H9 (cell line): ENCODE measurements at regions not wholly inside any gene's neighbourhood (a gene's known extent, or its start where the extent isn't known, plus 50 kb on each side); places are given as distances from the start of the nearest gene placed in this dataset.

Experiments used
- DNase-seq: peaks from one replicate; pipeline ENCODE4 v3.0.0-alpha.2; 2017
- H2AFZ ChIP-seq: one replicate; pipeline ENCODE4 v1.6.1; 2013; ENCODE audit warnings: mild to moderate bottlenecking, low read length, control low read depth, moderate library complexity
- H2AK5ac ChIP-seq: 2 replicates; pipeline ENCODE4 v1.6.1; 2013; ENCODE audit warnings: low read length, control low read depth, mixed read lengths; ENCODE audit not compliant: insufficient read length
- H2BK120ac ChIP-seq: one replicate; pipeline ENCODE4 v1.6.1; 2013; ENCODE audit warnings: low read depth, mild to moderate bottlenecking, low read length, control low read depth, inconsistent platforms; ENCODE audit not compliant: poor library complexity, severe bottlenecking
- H2BK12ac ChIP-seq: 2 replicates; pipeline ENCODE4 v1.6.1; 2013; ENCODE audit warnings: low read length, control low read depth, mixed read lengths, low read depth; ENCODE audit not compliant: insufficient read length
- H2BK15ac ChIP-seq: 2 replicates; pipeline ENCODE4 v1.6.1; 2013; ENCODE audit warnings: low read depth, low read length, control low read depth
- H2BK20ac ChIP-seq: one replicate; pipeline ENCODE4 v1.6.1; 2013; ENCODE audit warnings: low read depth, mild to moderate bottlenecking, low read length, control low read depth, inconsistent platforms; ENCODE audit not compliant: poor library complexity, severe bottlenecking
- H2BK5ac ChIP-seq: 2 replicates; pipeline ENCODE4 v1.6.1; 2013; ENCODE audit warnings: low read length, control low read depth, mixed read lengths; ENCODE audit not compliant: insufficient read length
- H3K14ac ChIP-seq: 2 replicates; pipeline ENCODE4 v1.6.1; 2013; ENCODE audit warnings: low read length, control low read depth; ENCODE audit not compliant: insufficient read depth
- H3K18ac ChIP-seq: 2 replicates; pipeline ENCODE4 v1.6.1; 2013; ENCODE audit warnings: low read depth, mild to moderate bottlenecking, mixed read lengths, low read length, control low read depth; ENCODE audit not compliant: insufficient read length
- H3K23ac ChIP-seq: 2 replicates; pipeline ENCODE4 v1.6.1; 2013; ENCODE audit warnings: low read length, control low read depth, mixed read lengths, low read depth; ENCODE audit not compliant: insufficient read length
- H3K23me2 ChIP-seq: 2 replicates; pipeline ENCODE4 v1.6.1; 2013; ENCODE audit warnings: low read depth, mild to moderate bottlenecking, mixed read lengths, low read length, control low read depth; ENCODE audit not compliant: insufficient read length, poor library complexity, severe bottlenecking
- H3K27ac ChIP-seq: 2 replicates; pipeline ENCODE4 v1.5.1; 2013; ENCODE audit warnings: low read length, control low read depth, mixed read lengths, low read depth; ENCODE audit not compliant: insufficient read length
- H3K27me3 ChIP-seq: 2 replicates; pipeline ENCODE4 v1.6.1; 2013; ENCODE audit warnings: low read length, control low read depth, inconsistent platforms; ENCODE audit not compliant: insufficient read depth
- H3K4ac ChIP-seq: 2 replicates; pipeline ENCODE4 v1.6.1; 2013; ENCODE audit warnings: low read depth, mild to moderate bottlenecking, control low read depth, inconsistent platforms, low read length, moderate library complexity
- H3K4me1 ChIP-seq: 2 replicates; pipeline ENCODE4 v1.6.1; 2013; ENCODE audit warnings: low read length, control low read depth, inconsistent platforms; ENCODE audit not compliant: insufficient read depth
- H3K4me2 ChIP-seq: 2 replicates; pipeline ENCODE4 v1.6.1; 2013; ENCODE audit warnings: low read length, control low read depth, mixed read lengths; ENCODE audit not compliant: insufficient read length, insufficient read depth
- H3K56ac ChIP-seq: 2 replicates; pipeline ENCODE4 v1.6.1; 2013; ENCODE audit warnings: low read depth, mild to moderate bottlenecking, mixed read lengths, low read length, control low read depth; ENCODE audit not compliant: insufficient read length
- H3K79me1 ChIP-seq: 2 replicates; pipeline ENCODE4 v1.6.1; 2013; ENCODE audit warnings: low read depth, mild to moderate bottlenecking, moderate library complexity, low read length, control low read depth, inconsistent platforms; ENCODE audit not compliant: insufficient read depth, poor library complexity, severe bottlenecking
- H3K79me2 ChIP-seq: 2 replicates; pipeline ENCODE4 v1.6.1; 2013; ENCODE audit warnings: low read length, control low read depth, inconsistent platforms; ENCODE audit not compliant: insufficient read depth
- H3K9ac ChIP-seq: 2 replicates; pipeline ENCODE4 v1.6.1; 2013; ENCODE audit warnings: low read length, control low read depth, mixed read lengths; ENCODE audit not compliant: insufficient read length; ENCODE audit errors: extremely low read depth
- H3K9me3 ChIP-seq: one replicate; pipeline ENCODE4 v1.6.1; 2013; ENCODE audit warnings: low read depth, low read length, inconsistent platforms; ENCODE audit not compliant: control insufficient read depth
- H3T11ph ChIP-seq: one replicate; pipeline ENCODE4 v1.6.1; 2013; ENCODE audit warnings: mild to moderate bottlenecking, low read length, control low read depth, inconsistent platforms
- H4K20me1 ChIP-seq: one replicate; pipeline ENCODE4 v1.6.1; 2013; ENCODE audit not compliant: control insufficient read depth, insufficient read length, insufficient read depth
- H4K5ac ChIP-seq: 2 replicates; pipeline ENCODE4 v1.6.1; 2013; ENCODE audit warnings: low read depth, mild to moderate bottlenecking, mixed read lengths, low read length, control low read depth; ENCODE audit not compliant: insufficient read length
- H4K8ac ChIP-seq: replicated peaks from 2 replicates; pipeline ENCODE4 v1.6.1; 2013; ENCODE audit warnings: low read length, control low read depth, mixed read lengths, low read depth; ENCODE audit not compliant: insufficient read length
- H4K91ac ChIP-seq: 2 replicates; pipeline ENCODE4 v1.6.1; 2013; ENCODE audit warnings: low read depth, mild to moderate bottlenecking, moderate library complexity, mixed read lengths, low read length, control low read depth; ENCODE audit not compliant: insufficient read length
- H3K27ac Mint-ChIP-seq, 3 experiments: 2 replicates in 2 of 3; 3 replicates in 1 of 3; pipeline ENCODE4 v1.8.0; 2020 to 2021; ENCODE audit warnings: mixed read lengths in 3 of 3, mild to moderate bottlenecking in 1 of 3, moderate library complexity in 1 of 3
- H3K27me3 Mint-ChIP-seq: 2 replicates; pipeline ENCODE4 v1.8.0; 2021; ENCODE audit warnings: low read depth, mild to moderate bottlenecking, moderate library complexity, mixed read lengths
- H3K36me3 Mint-ChIP-seq, 3 experiments: 2 replicates in 2 of 3; 3 replicates in 1 of 3; pipeline ENCODE4 v1.8.0; 2020 to 2021; ENCODE audit warnings: low read depth in 3 of 3, mixed read lengths in 3 of 3; ENCODE audit not compliant: insufficient read depth in 1 of 3
- H3K4me1 Mint-ChIP-seq, 2 experiments: 2 replicates each; pipeline ENCODE4 v1.8.0; 2020; ENCODE audit warnings: mixed read lengths in 2 of 2
- H3K4me3 Mint-ChIP-seq, 2 experiments: 2 replicates in 1 of 2; 3 replicates in 1 of 2; pipeline ENCODE4 v1.8.0; 2020 to 2021; ENCODE audit warnings: mild to moderate bottlenecking in 2 of 2, mixed read lengths in 2 of 2, moderate library complexity in 1 of 2
- H3K9me3 Mint-ChIP-seq, 2 experiments: 2 replicates in 1 of 2; 3 replicates in 1 of 2; pipeline ENCODE4 v1.8.0; 2020; ENCODE audit warnings: mild to moderate bottlenecking in 2 of 2, mixed read lengths in 2 of 2, moderate library complexity in 1 of 2
- CTCF ChIP-seq: fragments of 200-600 bp; sonication (generic); conservative IDR thresholded peaks from 3 replicates; pipeline ENCODE4 v1.8.0; 2021; ENCODE audit warnings: antibody characterized with exemption, mild to moderate bottlenecking
- WGBS: extraction: QIAGEN DNeasy Blood & Tissue Kit; methylation state at CpG from one replicate; pipeline ENCODE4 v1.1.7; 2013; ENCODE audit warnings: missing lambda C conversion rate, low lambda C conversion rate, mixed read lengths; ENCODE audit not compliant: insufficient read length; ENCODE audit errors: extremely low coverage; 5-methylcytosine and 5-hydroxymethylcytosine counted together

DNA sequence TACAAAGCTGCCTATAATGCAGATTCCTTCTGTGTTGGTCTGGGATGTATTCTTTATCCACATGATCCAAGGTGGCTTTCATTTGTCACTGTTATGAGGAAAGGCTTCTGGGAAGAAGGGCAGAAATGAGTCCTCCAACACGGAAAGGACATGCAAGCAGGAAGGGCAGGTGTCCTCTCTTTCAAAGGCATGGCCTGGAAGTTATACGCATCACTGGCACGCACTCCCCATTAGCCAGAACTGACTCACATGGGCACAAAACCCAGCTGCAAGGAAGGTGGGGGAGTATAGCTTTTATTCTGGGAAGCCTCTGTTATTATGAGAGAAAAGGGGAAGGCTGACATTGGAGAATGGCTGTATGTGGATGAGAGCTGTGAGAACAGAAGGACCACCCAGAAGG lies 141.3 kb upstream of the ZNF618 start:
- no peak overlapping the region for H4K8ac ChIP-seq
- H3K79me1 ChIP-seq, result no peaks in the 10 kb centered on the region
- Mint-ChIP-seq H3K27me3 (peaks cover 5% of the 10 kb centered on the region), H3K27ac (no peak overlapping the region), H3K36me3 (peaks cover 6 to 30% (median 7%) of the 10 kb centered on the region in 3 experiments; a peak in 6 of 7 replicates), H3K9me3 (peaks cover 33 to 39% of the 10 kb centered on the region in 2 experiments), H3K4me3 (no peak overlapping the region), H3K4me1 (peaks cover 11 to 18% of the 10 kb centered on the region in 2 experiments)
- no peak overlapping the region for H3K4ac ChIP-seq
- no peak overlapping the region for H2BK15ac ChIP-seq
- no CpG with 5 or more reads among the region's 3 CpGs for WGBS
- no peak overlapping the region for H2AFZ ChIP-seq
- DNase-seq, result no peak
- H4K20me1 ChIP-seq, result no peaks in the 10 kb centered on the region
- no peak overlapping the region for H4K5ac ChIP-seq
- no peak overlapping the region for H3T11ph ChIP-seq
- H3K18ac ChIP-seq, result no peak overlapping the region
- H3K9ac ChIP-seq, result no peak overlapping the region
- no peak overlapping the region for H2BK5ac ChIP-seq
- H3K79me2 ChIP-seq, result no peaks in the 10 kb centered on the region
- H3K27me3 ChIP-seq, result no peaks in the 10 kb centered on the region
- H2BK120ac ChIP-seq, result no peak overlapping the region
- H2BK20ac ChIP-seq, result no peak overlapping the region
- H3K27ac ChIP-seq, result no peak overlapping the region
- no peak overlapping the region for H3K4me2 ChIP-seq
- no peak overlapping the region for H3K14ac ChIP-seq
- no peak overlapping the region for H2AK5ac ChIP-seq
- H3K23ac ChIP-seq, result no peak overlapping the region
- TF ChIP-seq CTCF, result no peak
- no peak overlapping the region for H3K56ac ChIP-seq
- H3K23me2 ChIP-seq, result no peaks in the 10 kb centered on the region
- no peaks in the 10 kb centered on the region for H3K9me3 ChIP-seq
- H3K4me1 ChIP-seq, result no peaks in the 10 kb centered on the region
- no peak overlapping the region for H4K91ac ChIP-seq
- H2BK12ac ChIP-seq, result no peak overlapping the region
